ENCODE measurements at regions not wholly inside any gene's neighbourhood (a gene's known extent, or its start where the extent isn't known, plus 50 kb on each side); places are given as distances from the start of the nearest gene placed in this dataset.
"Not testable (repeated sequence)": the region's sequence is repeated elsewhere in the genome, so short reads cannot be mapped to it uniquely, and the experiment has no call there.

DNA sequence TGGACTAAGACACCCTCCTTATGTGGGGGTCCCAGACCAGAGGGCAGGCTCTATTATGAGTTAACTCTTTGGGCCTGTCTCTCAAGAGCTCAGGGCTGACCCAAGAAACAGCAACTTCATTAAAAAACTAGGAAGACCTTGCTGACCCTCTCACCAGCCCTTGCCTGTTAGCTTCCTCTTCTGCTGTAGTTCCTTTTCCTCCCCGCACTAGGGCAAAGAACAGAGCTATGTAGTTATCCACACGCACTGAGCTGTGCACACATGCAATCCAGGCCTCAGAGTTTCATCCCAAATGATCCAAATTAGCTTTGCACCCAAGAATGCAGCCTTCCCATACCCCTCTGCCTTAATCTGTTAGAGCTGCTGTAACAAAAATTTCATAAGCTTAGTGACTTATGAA, 539.6 kb upstream of the CADM1 start:
- no peak overlapping the region for H2AFZ ChIP-seq (ENCODE audit: low read length)
- no peak for TF ChIP-seq EZH2 (IDR thresholded peaks at IDR 0.05; ENCODE audit: borderline replicate concordance, low read length)
- TF ChIP-seq, protein P1, sequence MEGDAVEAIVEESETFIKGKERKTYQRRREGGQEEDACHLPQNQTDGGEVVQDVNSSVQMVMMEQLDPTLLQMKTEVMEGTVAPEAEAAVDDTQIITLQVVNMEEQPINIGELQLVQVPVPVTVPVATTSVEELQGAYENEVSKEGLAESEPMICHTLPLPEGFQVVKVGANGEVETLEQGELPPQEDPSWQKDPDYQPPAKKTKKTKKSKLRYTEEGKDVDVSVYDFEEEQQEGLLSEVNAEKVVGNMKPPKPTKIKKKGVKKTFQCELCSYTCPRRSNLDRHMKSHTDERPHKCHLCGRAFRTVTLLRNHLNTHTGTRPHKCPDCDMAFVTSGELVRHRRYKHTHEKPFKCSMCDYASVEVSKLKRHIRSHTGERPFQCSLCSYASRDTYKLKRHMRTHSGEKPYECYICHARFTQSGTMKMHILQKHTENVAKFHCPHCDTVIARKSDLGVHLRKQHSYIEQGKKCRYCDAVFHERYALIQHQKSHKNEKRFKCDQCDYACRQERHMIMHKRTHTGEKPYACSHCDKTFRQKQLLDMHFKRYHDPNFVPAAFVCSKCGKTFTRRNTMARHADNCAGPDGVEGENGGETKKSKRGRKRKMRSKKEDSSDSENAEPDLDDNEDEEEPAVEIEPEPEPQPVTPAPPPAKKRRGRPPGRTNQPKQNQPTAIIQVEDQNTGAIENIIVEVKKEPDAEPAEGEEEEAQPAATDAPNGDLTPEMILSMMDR (IDR thresholded peaks at IDR 0.05; ENCODE audit: low read length) = no peak
- no peak overlapping the region for H3K4me3 ChIP-seq (ENCODE audit: low read depth, low read length, poor library complexity, severe bottlenecking)

DNA sequence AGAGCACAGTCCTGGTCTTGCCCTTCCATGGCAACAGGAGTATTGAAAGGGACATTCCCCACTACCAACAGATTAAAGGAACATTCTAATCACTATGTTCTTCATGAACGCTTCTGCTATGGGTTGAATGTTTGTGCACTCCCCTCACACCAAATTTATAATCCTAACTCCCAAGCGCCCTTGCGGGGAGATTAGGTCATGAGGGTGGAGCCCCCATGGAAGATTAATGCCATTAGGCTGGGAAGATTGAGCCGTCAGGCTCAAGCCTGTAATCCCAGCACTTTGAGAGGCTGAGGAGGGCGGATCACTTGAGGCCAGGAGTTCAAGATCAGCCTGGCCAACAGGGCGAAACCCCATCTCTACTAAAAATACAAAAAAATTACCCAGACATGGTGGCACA, 538.8 kb upstream of the CADM1 start:
- not testable (repeated sequence) for H3K27ac ChIP-seq (ENCODE audit: low read depth, low read length, poor library complexity, severe bottlenecking); H3K4me3 ChIP-seq (ENCODE audit: low read depth, low read length, poor library complexity, severe bottlenecking); H3K9me3 ChIP-seq (ENCODE audit: low read length); H3K9me2 ChIP-seq (ENCODE audit: low read depth, low read length); H3K27me3 ChIP-seq (ENCODE audit: insufficient read depth, low read length); H3K4me2 ChIP-seq (ENCODE audit: low read length); H3K9ac ChIP-seq (ENCODE audit: low read length); H2AFZ ChIP-seq (ENCODE audit: low read length); H3K79me2 ChIP-seq (ENCODE audit: insufficient read depth, low read length); H4K20me1 ChIP-seq (ENCODE audit: insufficient read depth, low read length); H3K36me3 ChIP-seq (ENCODE audit: insufficient read depth, low read length); H3K4me1 ChIP-seq (ENCODE audit: insufficient read depth, low read length, severe bottlenecking); H3F3A ChIP-seq (ENCODE audit: insufficient read depth, low read length)

More for the DNA sequence above, 539.6 kb upstream of the CADM1 start:
- Histone ChIP-seq H3K9ac (ENCODE audit: low read length) (no peak overlapping the region), H3K36me3 (ENCODE audit: insufficient read depth, low read length) (no peaks in the 10 kb centered on the region), H3K27ac (ENCODE audit: low read depth, low read length, poor library complexity, severe bottlenecking) (no peak overlapping the region), H4K20me1 (ENCODE audit: insufficient read depth, low read length) (no peaks in the 10 kb centered on the region), H3K27me3 (ENCODE audit: insufficient read depth, low read length) (no peaks in the 10 kb centered on the region), H3K79me2 (ENCODE audit: insufficient read depth, low read length) (no peaks in the 10 kb centered on the region), H3K4me2 (ENCODE audit: low read length) (no peak overlapping the region), H3K9me3 (ENCODE audit: low read length) (no peaks in the 10 kb centered on the region), H3K9me2 (ENCODE audit: low read depth, low read length) (no peaks in the 10 kb centered on the region), H3K4me1 (ENCODE audit: insufficient read depth, low read length, severe bottlenecking) (no peaks in the 10 kb centered on the region), H3F3A (ENCODE audit: insufficient read depth, low read length) (no peaks in the 10 kb centered on the region)

DNA sequence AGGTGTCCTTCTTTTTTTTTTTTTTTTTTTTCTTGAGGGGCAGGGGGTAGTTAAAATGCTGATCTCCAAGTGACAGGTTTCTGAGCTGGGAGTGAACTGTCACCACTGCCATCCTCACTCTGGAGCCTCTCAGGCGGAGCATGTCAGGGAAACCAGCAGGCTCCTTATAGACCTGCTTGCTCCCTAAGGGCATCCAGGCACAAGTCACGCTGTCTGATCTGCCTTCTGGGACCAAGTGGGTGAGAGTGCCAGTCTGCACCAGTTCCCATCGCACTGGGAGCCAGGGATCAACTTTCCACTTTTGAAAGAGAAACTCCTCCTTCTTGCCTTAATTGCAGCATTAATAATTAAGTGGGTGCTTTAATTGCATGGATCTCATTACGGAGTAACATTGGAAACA, 537.9 kb upstream of the CADM1 start:
- no peaks in the 10 kb centered on the region for H3K27me3 ChIP-seq (ENCODE audit: insufficient read depth, low read length)
- H3K79me2 ChIP-seq (ENCODE audit: insufficient read depth, low read length) = no peaks in the 10 kb centered on the region
- H3K27ac ChIP-seq (ENCODE audit: low read depth, low read length, poor library complexity, severe bottlenecking) = no peak overlapping the region
- TF ChIP-seq, protein P1 (IDR thresholded peaks at IDR 0.05; ENCODE audit: low read length) = no peak
- TF ChIP-seq EZH2 (IDR thresholded peaks at IDR 0.05; ENCODE audit: borderline replicate concordance, low read length) = no peak
- H3K4me3 ChIP-seq (ENCODE audit: low read depth, low read length, poor library complexity, severe bottlenecking) = no peak overlapping the region
- no peaks in the 10 kb centered on the region for H3K4me1 ChIP-seq (ENCODE audit: insufficient read depth, low read length, severe bottlenecking)
- H4K20me1 ChIP-seq (ENCODE audit: insufficient read depth, low read length) = no peaks in the 10 kb centered on the region
- H3K9me3 ChIP-seq (ENCODE audit: low read length) = no peaks in the 10 kb centered on the region
- H2AFZ ChIP-seq (ENCODE audit: low read length) = no peak overlapping the region
- H3K36me3 ChIP-seq (ENCODE audit: insufficient read depth, low read length) = no peaks in the 10 kb centered on the region
- no peak overlapping the region for H3K9ac ChIP-seq (ENCODE audit: low read length)
- H3K9me2 ChIP-seq (ENCODE audit: low read depth, low read length) = no peaks in the 10 kb centered on the region
- H3K4me2 ChIP-seq (ENCODE audit: low read length) = no peak overlapping the region
- no peaks in the 10 kb centered on the region for H3F3A ChIP-seq (ENCODE audit: insufficient read depth, low read length)

DNA sequence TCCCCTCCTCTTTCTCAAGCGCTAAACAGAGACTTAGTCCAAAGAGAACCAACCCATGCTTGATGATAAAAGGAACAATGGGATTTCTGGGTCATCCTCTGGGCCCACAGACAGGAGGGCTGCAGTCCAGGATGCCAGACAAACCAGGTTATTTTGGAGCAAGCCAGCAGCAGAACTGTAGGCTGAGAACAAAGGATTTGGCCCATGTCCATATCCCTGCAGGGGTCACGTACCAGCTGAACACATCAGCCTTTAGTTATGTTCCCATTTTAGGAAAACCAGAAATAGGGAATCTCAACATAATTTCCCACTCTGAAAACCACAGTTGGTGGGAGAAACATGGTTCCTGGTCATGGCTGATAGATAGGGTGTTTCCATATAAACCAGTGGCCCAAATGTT, 533.6 kb upstream of the CADM1 start:
- H3K4me1 ChIP-seq (ENCODE audit: insufficient read depth, low read length, severe bottlenecking) = no peaks in the 10 kb centered on the region
- no peaks in the 10 kb centered on the region for H3K79me2 ChIP-seq (ENCODE audit: insufficient read depth, low read length)
- no peaks in the 10 kb centered on the region for H3K36me3 ChIP-seq (ENCODE audit: insufficient read depth, low read length)
- H4K20me1 ChIP-seq (ENCODE audit: insufficient read depth, low read length) = no peaks in the 10 kb centered on the region
- H3K9ac ChIP-seq (ENCODE audit: low read length) = no peak overlapping the region
- no peaks in the 10 kb centered on the region for H3K27me3 ChIP-seq (ENCODE audit: insufficient read depth, low read length)
- no peak overlapping the region for H3K4me2 ChIP-seq (ENCODE audit: low read length)
- H3K4me3 ChIP-seq (ENCODE audit: low read depth, low read length, poor library complexity, severe bottlenecking) = no peak overlapping the region
- TF ChIP-seq, protein P1 (IDR thresholded peaks at IDR 0.05; ENCODE audit: low read length) = no peak
- no peak for TF ChIP-seq EZH2 (IDR thresholded peaks at IDR 0.05; ENCODE audit: borderline replicate concordance, low read length)
- no peaks in the 10 kb centered on the region for H3K9me3 ChIP-seq (ENCODE audit: low read length)
- H2AFZ ChIP-seq (ENCODE audit: low read length) = no peak overlapping the region
- no peak overlapping the region for H3K27ac ChIP-seq (ENCODE audit: low read depth, low read length, poor library complexity, severe bottlenecking)
- H3K9me2 ChIP-seq (ENCODE audit: low read depth, low read length) = no peaks in the 10 kb centered on the region
- H3F3A ChIP-seq (ENCODE audit: insufficient read depth, low read length) = no peaks in the 10 kb centered on the region

All from OCI-LY1 (cell line).